ENCODE measurements at regions not wholly inside any gene's neighbourhood (a gene's known extent, or its start where the extent isn't known, plus 50 kb on each side); places are given as distances from the start of the nearest gene placed in this dataset.

DNA sequence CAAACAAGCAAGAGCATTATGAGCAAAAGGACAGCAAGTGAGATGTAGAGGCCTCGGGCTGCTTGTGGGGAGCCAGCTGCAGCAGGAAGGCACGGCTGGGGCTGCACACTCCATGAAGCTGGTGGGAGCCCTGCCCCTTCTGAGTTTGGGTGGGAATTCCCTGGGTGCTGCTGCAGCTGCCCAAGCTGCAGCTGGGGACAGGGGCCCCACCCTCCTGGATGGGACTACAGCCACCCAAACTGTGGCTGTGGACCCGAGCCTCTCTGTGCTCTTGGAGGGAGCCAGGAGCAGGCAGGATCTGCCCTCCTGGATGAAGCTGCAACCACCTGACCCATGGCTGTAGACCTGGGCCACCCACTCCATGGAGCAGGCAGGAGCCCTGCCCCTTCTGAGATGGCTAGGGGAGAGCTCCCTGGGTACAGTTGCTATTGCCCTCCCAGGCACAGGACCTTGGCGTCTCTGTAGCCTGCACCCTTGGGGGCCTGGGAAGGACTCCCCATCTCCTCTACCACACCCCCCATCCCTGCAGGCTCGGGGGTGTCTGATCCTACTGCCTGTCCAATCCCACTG is 159.1 kb downstream of the ERCC6L2 start:
- no peak overlapping the region for H3K27ac ChIP-seq (ENCODE audit: insufficient read depth, low read length)
- no peaks in the 10 kb centered on the region for H3K27me3 ChIP-seq (ENCODE audit: control insufficient read depth, insufficient read depth, low read length)
- no peaks in the 10 kb centered on the region for H3K36me3 ChIP-seq (ENCODE audit: control insufficient read depth, insufficient read depth, low read length)
- H3K79me2 ChIP-seq (ENCODE audit: control insufficient read depth, insufficient read depth, low read length) = no peaks in the 10 kb centered on the region
- no peak overlapping the region for H3K4me2 ChIP-seq (ENCODE audit: extremely low read depth, insufficient read depth, low read length)
- no peaks in the 10 kb centered on the region for H3K4me1 ChIP-seq (ENCODE audit: control insufficient read depth, extremely low read depth, insufficient read depth, low read length)
- no peak for TF ChIP-seq EZH2 (IDR thresholded peaks at IDR 0.05; ENCODE audit: low read length, missing control alignments)
- no peak for TF ChIP-seq CTCF (conservative IDR thresholded peaks at IDR 0.05 in 1 of 2, IDR thresholded peaks at IDR 0.05 in 1 of 2; ENCODE audit: low read depth in 1 of 2, low read length in 2 of 2)
- H3K9ac ChIP-seq (ENCODE audit: insufficient read depth, low read length) = no peak overlapping the region
- no peak for DNase-seq (ENCODE audit: low read depth in 2 of 2)
- no peaks in the 10 kb centered on the region for H4K20me1 ChIP-seq (ENCODE audit: control insufficient read depth, extremely low read depth, insufficient read depth, low read length)
- no peak overlapping the region for H3K4me3 ChIP-seq (replicated peaks in 1 of 4; ENCODE audit: control extremely low read depth in 1 of 4, insufficient read depth in 1 of 4, low read depth in 3 of 4, low read length in 4 of 4)
- no peaks in the 10 kb centered on the region for H3K9me3 ChIP-seq (ENCODE audit: control insufficient read depth, insufficient read depth, low read depth, low read length)
- no peak overlapping the region for H2AFZ ChIP-seq (ENCODE audit: low read length)

GRCh38 chr9:96033896-96034295 is 158.4 kb downstream of the ERCC6L2 start:
- Histone ChIP-seq H3K4me3 (replicated peaks in 1 of 4; ENCODE audit: control extremely low read depth in 1 of 4, insufficient read depth in 1 of 4, low read depth in 3 of 4, low read length in 4 of 4) (no peak overlapping the region), H2AFZ (ENCODE audit: low read length) (no peak overlapping the region), H4K20me1 (ENCODE audit: control insufficient read depth, extremely low read depth, insufficient read depth, low read length) (no peaks in the 10 kb centered on the region), H3K36me3 (ENCODE audit: control insufficient read depth, insufficient read depth, low read length) (no peaks in the 10 kb centered on the region), H3K9ac (ENCODE audit: insufficient read depth, low read length) (no peak overlapping the region), H3K4me2 (ENCODE audit: extremely low read depth, insufficient read depth, low read length) (no peak overlapping the region), H3K27ac (ENCODE audit: insufficient read depth, low read length) (no peak overlapping the region), H3K27me3 (ENCODE audit: control insufficient read depth, insufficient read depth, low read length) (no peaks in the 10 kb centered on the region), H3K4me1 (ENCODE audit: control insufficient read depth, extremely low read depth, insufficient read depth, low read length) (no peaks in the 10 kb centered on the region), H3K79me2 (ENCODE audit: control insufficient read depth, insufficient read depth, low read length) (no peaks in the 10 kb centered on the region), H3K9me3 (ENCODE audit: control insufficient read depth, insufficient read depth, low read depth, low read length) (no peaks in the 10 kb centered on the region)
- no peak for TF ChIP-seq CTCF (conservative IDR thresholded peaks at IDR 0.05 in 1 of 2, IDR thresholded peaks at IDR 0.05 in 1 of 2; ENCODE audit: low read depth in 1 of 2, low read length in 2 of 2)
- TF ChIP-seq EZH2 (IDR thresholded peaks at IDR 0.05; ENCODE audit: low read length, missing control alignments) = no peak
- no peak for DNase-seq (ENCODE audit: low read depth in 2 of 2)

DNA sequence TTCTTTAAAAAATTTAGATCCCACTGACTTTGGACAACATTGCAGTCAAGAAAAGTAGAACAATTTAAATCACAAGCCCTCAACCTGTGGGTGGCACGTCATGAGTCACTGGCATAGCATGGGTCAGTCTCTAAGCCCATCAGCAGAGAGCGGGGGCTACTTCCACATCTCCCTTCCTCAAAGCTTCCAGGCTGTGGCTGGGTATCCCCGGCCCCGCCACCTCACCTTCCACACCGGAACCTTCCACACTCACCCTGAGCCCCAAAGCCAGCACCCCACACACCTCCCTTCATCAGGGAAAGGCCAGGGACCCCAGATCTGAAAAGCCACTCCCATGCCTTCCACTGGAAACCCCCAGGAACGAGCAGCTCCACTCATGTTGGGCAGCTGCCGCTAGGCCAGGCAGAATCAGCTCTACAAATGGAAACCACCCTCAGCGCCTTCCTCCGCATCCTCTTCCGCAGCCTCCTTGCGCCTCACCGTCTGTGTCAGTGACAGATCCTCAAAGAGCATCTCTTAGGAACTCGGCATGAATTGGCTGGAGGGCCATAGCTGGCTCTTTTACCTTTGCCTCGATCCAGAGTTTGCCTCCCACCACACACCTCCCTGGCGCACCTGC is 156.5 kb downstream of the ERCC6L2 start:
- no peaks in the 10 kb centered on the region for H3K9me3 ChIP-seq (ENCODE audit: control insufficient read depth, insufficient read depth, low read depth, low read length)
- no peaks in the 10 kb centered on the region for H4K20me1 ChIP-seq (ENCODE audit: control insufficient read depth, extremely low read depth, insufficient read depth, low read length)
- no peaks in the 10 kb centered on the region for H3K79me2 ChIP-seq (ENCODE audit: control insufficient read depth, insufficient read depth, low read length)
- no peak for DNase-seq (ENCODE audit: low read depth in 2 of 2)
- H3K4me2 ChIP-seq (ENCODE audit: extremely low read depth, insufficient read depth, low read length) = no peak overlapping the region
- no peak overlapping the region for H3K27ac ChIP-seq (ENCODE audit: insufficient read depth, low read length)
- TF ChIP-seq EZH2 (IDR thresholded peaks at IDR 0.05; ENCODE audit: low read length, missing control alignments) (no peak), CTCF (conservative IDR thresholded peaks at IDR 0.05 in 1 of 2, IDR thresholded peaks at IDR 0.05 in 1 of 2; ENCODE audit: low read depth in 1 of 2, low read length in 2 of 2) (no peak)
- no peaks in the 10 kb centered on the region for H3K36me3 ChIP-seq (ENCODE audit: control insufficient read depth, insufficient read depth, low read length)
- peaks cover 10% of the 10 kb centered on the region for H3K27me3 ChIP-seq (ENCODE audit: control insufficient read depth, insufficient read depth, low read length)
- H3K4me3 ChIP-seq (replicated peaks in 1 of 4; ENCODE audit: control extremely low read depth in 1 of 4, insufficient read depth in 1 of 4, low read depth in 3 of 4, low read length in 4 of 4) = no peak overlapping the region
- no peak overlapping the region for H3K9ac ChIP-seq (ENCODE audit: insufficient read depth, low read length)
- no peak overlapping the region for H2AFZ ChIP-seq (ENCODE audit: low read length)
- no peaks in the 10 kb centered on the region for H3K4me1 ChIP-seq (ENCODE audit: control insufficient read depth, extremely low read depth, insufficient read depth, low read length)
